IPS-15b (cell line): ENCODE measurements at regions not wholly inside any gene's neighbourhood (a gene's known extent, or its start where the extent isn't known, plus 50 kb on each side); places are given as distances from the start of the nearest gene placed in this dataset.

Source experiments
- H3K27me3 ChIP-seq: one replicate; pipeline ENCODE4 v1.6.1; 2013; ENCODE audit warnings: low read length; ENCODE audit not compliant: control insufficient read depth, insufficient read depth
- H3K36me3 ChIP-seq: one replicate; pipeline ENCODE4 v1.6.1; 2013; ENCODE audit warnings: low read length; ENCODE audit not compliant: control insufficient read depth, insufficient read depth
- H3K4me1 ChIP-seq: one replicate; pipeline ENCODE4 v1.6.1; 2013; ENCODE audit warnings: mild to moderate bottlenecking, low read length; ENCODE audit not compliant: control insufficient read depth, insufficient read depth
- H3K4me3 ChIP-seq: one replicate; pipeline ENCODE4 v1.5.1; 2013; ENCODE audit warnings: low read depth, low read length
- H3K9ac ChIP-seq: one replicate; pipeline ENCODE4 v1.6.1; 2013; ENCODE audit warnings: low read depth, mild to moderate bottlenecking, low read length
- H3K9me3 ChIP-seq: one replicate; pipeline ENCODE4 v1.6.1; 2013; ENCODE audit warnings: mild to moderate bottlenecking, low read length; ENCODE audit not compliant: control insufficient read depth, insufficient read depth

DNA sequence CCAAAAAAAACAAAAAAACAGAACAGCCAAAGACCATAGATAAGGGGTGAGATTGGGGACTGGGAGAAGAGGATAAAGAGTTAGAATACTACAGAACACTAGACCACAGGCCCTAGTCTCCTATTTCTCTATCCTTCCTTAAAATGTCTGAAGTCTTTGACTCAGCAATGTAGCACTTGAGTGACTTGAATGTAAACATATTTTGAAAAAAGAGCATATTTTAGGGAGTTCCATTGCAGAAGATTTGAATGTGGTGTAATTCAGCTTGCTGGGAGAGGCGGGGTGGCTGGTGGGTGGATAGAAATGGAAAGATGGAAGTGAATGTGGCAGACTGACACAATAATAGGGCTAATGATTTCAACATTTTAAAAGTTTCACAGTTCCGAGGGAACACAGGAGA, 144.9 kb downstream of the CHIC2 start:
- no peak overlapping the region for H3K9ac ChIP-seq
- H3K9me3 ChIP-seq = no peaks in the 10 kb centered on the region
- H3K27me3 ChIP-seq = no peaks in the 10 kb centered on the region
- H3K4me3 ChIP-seq = no peak overlapping the region
- peaks cover 4% of the 10 kb centered on the region for H3K4me1 ChIP-seq
- no peaks in the 10 kb centered on the region for H3K36me3 ChIP-seq

GRCh38 chr4:53917729-53918128, 146.7 kb downstream of the CHIC2 start:
- H3K9me3 ChIP-seq = no peaks in the 10 kb centered on the region
- no peak overlapping the region for H3K9ac ChIP-seq
- H3K4me1 ChIP-seq = peaks cover 4% of the 10 kb centered on the region
- no peak overlapping the region for H3K4me3 ChIP-seq
- H3K27me3 ChIP-seq = no peaks in the 10 kb centered on the region
- no peaks in the 10 kb centered on the region for H3K36me3 ChIP-seq

- Histone ChIP-seq H3K4me1 (peaks cover 4% of the 10 kb centered on the region), H3K9me3 (no peaks in the 10 kb centered on the region), H3K27me3 (no peaks in the 10 kb centered on the region), H3K9ac (no peak overlapping the region), H3K4me3 (no peak overlapping the region), H3K36me3 (no peaks in the 10 kb centered on the region)
Observed at GRCh38 chr4:53916431-53916889, 147.9 kb downstream of the CHIC2 start.

GRCh38 chr4:53914313-53915016, 149.9 kb downstream of the CHIC2 start:
- Histone ChIP-seq H3K27me3 (no peaks in the 10 kb centered on the region), H3K9me3 (no peaks in the 10 kb centered on the region), H3K36me3 (no peaks in the 10 kb centered on the region), H3K9ac (no peak overlapping the region), H3K4me3 (no peak overlapping the region), H3K4me1 (no peaks in the 10 kb centered on the region)

DNA sequence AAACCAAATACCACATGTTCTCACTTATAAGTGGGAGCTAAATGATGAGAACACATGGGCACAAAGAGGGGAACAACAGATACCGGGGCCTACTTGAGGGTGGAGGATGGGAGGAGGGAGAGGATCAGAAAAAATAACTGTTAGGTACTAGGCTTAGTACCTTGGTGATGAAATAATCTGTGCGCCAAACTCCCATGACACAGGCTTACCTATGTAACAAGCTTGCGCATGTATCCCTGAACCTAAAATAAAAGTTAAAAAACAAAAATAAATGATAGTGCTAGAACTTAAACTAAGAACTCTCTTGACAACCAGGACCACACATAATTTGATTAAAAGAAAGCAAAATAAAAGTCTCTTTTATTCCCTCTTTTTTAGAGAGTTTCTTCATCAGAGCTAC, 150.6 kb downstream of the CHIC2 start:
- no peaks in the 10 kb centered on the region for H3K36me3 ChIP-seq
- no peak overlapping the region for H3K9ac ChIP-seq
- no peaks in the 10 kb centered on the region for H3K4me1 ChIP-seq
- H3K4me3 ChIP-seq = no peak overlapping the region
- H3K9me3 ChIP-seq = no peaks in the 10 kb centered on the region
- no peaks in the 10 kb centered on the region for H3K27me3 ChIP-seq

- H3K27me3 ChIP-seq = peaks cover 5% of the 10 kb centered on the region
Observed at GRCh38 chr4:53912766-53913497, 151.5 kb downstream of the CHIC2 start.

GRCh38 chr4:53908661-53909078, 155.7 kb downstream of the CHIC2 start:
- Histone ChIP-seq H3K27me3 (peaks cover 19% of the 10 kb centered on the region), H3K36me3 (no peaks in the 10 kb centered on the region), H3K9me3 (no peaks in the 10 kb centered on the region), H3K4me3 (no peak overlapping the region), H3K9ac (no peak overlapping the region), H3K4me1 (peaks cover 3% of the 10 kb centered on the region)

More at GRCh38 chr4:53912766-53913497, 151.5 kb downstream of the CHIC2 start:
- no peaks in the 10 kb centered on the region for H3K36me3 ChIP-seq
- no peaks in the 10 kb centered on the region for H3K4me1 ChIP-seq
- H3K4me3 ChIP-seq = no peak overlapping the region
- no peak overlapping the region for H3K9ac ChIP-seq
- H3K9me3 ChIP-seq = no peaks in the 10 kb centered on the region

GRCh38 chr4:53907772-53908171, 156.6 kb downstream of the CHIC2 start:
- H3K36me3 ChIP-seq = no peaks in the 10 kb centered on the region
- H3K4me1 ChIP-seq = peaks cover 3% of the 10 kb centered on the region
- H3K4me3 ChIP-seq = no peak overlapping the region
- peaks cover 22% of the 10 kb centered on the region for H3K27me3 ChIP-seq
- H3K9me3 ChIP-seq = no peaks in the 10 kb centered on the region
- H3K9ac ChIP-seq = no peak overlapping the region

- no peak overlapping the region for H3K4me3 ChIP-seq
- no peak overlapping the region for H3K9ac ChIP-seq
- H3K27me3 ChIP-seq = peaks cover 22% of the 10 kb centered on the region
- H3K36me3 ChIP-seq = no peaks in the 10 kb centered on the region
- H3K4me1 ChIP-seq = peaks cover 3% of the 10 kb centered on the region
- H3K9me3 ChIP-seq = no peaks in the 10 kb centered on the region
Observed at GRCh38 chr4:53906606-53907190, 157.7 kb downstream of the CHIC2 start.

DNA sequence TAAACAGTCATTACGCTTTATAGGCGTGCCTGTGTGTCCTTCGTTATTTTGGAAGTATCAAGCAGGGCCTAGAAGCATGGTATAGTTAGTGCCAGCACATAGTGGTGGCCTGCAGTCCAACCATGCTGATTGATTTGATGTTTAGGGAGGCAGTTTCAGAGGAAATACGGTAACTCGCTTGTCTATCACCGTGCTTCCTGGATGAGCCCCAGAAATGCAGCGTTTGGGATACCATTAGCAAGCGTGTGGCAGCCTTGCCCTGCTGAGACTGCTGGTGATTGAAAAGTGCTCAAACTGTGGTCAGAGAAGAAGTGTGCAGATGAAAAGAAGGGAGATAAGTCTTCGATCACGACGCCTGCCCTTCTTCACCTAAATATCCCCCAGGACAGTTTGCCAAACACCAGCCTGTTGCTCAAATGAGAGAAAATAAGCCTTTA, 158.4 kb downstream of the CHIC2 start:
- H3K9ac ChIP-seq = no peak overlapping the region
- H3K4me1 ChIP-seq = peaks cover 3% of the 10 kb centered on the region
- H3K36me3 ChIP-seq = no peaks in the 10 kb centered on the region
- peaks cover 22% of the 10 kb centered on the region for H3K27me3 ChIP-seq
- peak overlapping the region; percentile 11 for H3K4me3 ChIP-seq
- no peaks in the 10 kb centered on the region for H3K9me3 ChIP-seq

DNA sequence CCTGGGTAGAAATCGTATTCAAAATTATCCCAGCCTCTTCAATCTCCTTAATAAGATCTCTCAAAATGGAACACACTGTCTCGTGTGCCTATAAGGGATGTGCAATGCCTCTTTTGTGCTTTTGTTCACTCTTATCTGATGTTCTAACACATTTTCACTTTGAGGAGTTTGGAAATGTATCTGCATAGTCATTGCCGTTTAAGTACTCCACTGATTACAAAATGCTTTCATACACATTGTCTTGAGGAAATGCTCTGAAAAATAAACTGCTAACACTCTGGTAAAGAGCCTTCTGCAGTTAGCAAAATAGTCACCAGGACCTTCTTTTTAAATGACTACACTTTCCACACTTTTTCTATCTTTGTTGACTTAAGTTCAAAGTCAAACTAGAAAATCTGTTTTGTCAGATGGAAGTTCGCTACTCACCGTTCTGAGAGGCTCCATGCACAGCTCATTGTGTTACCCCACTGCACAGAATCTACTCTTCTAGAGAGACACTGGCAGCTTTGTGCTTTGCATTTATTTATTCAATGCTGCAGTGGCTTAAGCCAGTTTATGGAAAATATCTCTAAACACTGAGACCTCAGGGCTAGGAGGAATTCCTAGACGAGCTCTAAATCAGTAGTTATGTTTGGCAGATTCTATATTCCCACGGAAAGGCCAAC, 159.0 kb downstream of the CHIC2 start:
- Histone ChIP-seq H3K4me1 (peaks cover 3% of the 10 kb centered on the region), H3K4me3 (no peak overlapping the region)

More for the DNA sequence above, 159.0 kb downstream of the CHIC2 start:
- Histone ChIP-seq H3K27me3 (peaks cover 22% of the 10 kb centered on the region), H3K9ac (no peak overlapping the region), H3K9me3 (no peaks in the 10 kb centered on the region), H3K36me3 (no peaks in the 10 kb centered on the region)
